ENCODE measurements at regions not wholly inside any gene's neighbourhood (a gene's known extent, or its start where the extent isn't known, plus 50 kb on each side); places are given as distances from the start of the nearest gene placed in this dataset.

GRCh38 chr3:72196377-72196929 is 411.5 kb upstream of the PROK2 start:
- TF ChIP-seq EP300 (IDR thresholded peaks at IDR 0.05) = no peak
- TF ChIP-seq, protein P1, sequence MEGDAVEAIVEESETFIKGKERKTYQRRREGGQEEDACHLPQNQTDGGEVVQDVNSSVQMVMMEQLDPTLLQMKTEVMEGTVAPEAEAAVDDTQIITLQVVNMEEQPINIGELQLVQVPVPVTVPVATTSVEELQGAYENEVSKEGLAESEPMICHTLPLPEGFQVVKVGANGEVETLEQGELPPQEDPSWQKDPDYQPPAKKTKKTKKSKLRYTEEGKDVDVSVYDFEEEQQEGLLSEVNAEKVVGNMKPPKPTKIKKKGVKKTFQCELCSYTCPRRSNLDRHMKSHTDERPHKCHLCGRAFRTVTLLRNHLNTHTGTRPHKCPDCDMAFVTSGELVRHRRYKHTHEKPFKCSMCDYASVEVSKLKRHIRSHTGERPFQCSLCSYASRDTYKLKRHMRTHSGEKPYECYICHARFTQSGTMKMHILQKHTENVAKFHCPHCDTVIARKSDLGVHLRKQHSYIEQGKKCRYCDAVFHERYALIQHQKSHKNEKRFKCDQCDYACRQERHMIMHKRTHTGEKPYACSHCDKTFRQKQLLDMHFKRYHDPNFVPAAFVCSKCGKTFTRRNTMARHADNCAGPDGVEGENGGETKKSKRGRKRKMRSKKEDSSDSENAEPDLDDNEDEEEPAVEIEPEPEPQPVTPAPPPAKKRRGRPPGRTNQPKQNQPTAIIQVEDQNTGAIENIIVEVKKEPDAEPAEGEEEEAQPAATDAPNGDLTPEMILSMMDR (IDR thresholded peaks at IDR 0.05) = no peak
